ENCODE measurements at regions not wholly inside any gene's neighbourhood (a gene's known extent, or its start where the extent isn't known, plus 50 kb on each side); places are given as distances from the start of the nearest gene placed in this dataset.
A peak's percentile ranks its signal among the peaks of the same experiment; 100 is the strongest.

GRCh38 chr14:76607510-76607909 is 153.8 kb upstream of the VASH1 start:
- no peak for DNase-seq

DNA sequence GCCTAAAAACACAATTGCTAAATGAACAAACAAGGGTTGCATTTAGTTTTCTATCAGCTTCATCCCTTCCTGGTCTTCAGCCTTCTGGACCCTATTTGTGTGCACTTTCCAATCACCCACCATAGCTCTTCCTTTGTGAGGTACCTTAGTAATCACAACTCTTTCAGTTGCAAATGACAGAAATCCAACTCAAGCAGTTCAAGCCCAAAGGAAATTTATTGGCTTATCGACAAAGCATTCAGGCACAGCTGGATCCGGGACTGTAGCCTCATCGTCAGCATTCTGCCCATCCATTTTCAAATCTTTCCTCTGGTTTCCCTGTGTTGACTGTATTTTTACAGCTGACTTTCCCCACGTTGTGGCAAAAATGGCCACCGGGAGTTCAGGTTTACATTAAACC is 148.6 kb upstream of the VASH1 start:
- no peak for DNase-seq

- DNase-seq, result no peak
Measured at GRCh38 chr14:76613616-76614015, 147.7 kb upstream of the VASH1 start.

DNA sequence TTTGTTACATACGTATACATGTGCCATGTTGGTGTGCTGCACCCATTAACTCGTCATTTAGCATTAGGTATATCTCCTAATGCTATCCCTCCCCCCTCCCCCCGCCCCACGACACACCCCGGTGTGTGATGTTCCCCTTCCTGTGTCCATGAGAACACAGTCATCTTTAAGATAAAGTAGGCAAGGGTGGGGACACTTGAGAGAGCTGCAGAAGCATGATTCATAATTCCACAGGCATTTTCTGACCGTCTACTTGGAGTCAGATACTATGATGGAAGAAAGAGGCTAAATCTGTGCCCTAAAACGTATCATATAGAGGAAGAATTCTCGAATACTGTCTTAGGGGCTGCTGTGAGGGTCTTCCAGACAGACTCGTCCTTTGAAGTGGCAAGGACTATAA is 145.9 kb upstream of the VASH1 start:
- DNase-seq, result no peak

GRCh38 chr14:76617440-76617839 is 143.8 kb upstream of the VASH1 start:
- DNase-seq, result no peak

- no peak for DNase-seq
Measured at GRCh38 chr14:76636602-76637001, 124.7 kb upstream of the VASH1 start.

- no peak for DNase-seq
Measured at GRCh38 chr14:76638841-76639240, 122.4 kb upstream of the VASH1 start.

DNA sequence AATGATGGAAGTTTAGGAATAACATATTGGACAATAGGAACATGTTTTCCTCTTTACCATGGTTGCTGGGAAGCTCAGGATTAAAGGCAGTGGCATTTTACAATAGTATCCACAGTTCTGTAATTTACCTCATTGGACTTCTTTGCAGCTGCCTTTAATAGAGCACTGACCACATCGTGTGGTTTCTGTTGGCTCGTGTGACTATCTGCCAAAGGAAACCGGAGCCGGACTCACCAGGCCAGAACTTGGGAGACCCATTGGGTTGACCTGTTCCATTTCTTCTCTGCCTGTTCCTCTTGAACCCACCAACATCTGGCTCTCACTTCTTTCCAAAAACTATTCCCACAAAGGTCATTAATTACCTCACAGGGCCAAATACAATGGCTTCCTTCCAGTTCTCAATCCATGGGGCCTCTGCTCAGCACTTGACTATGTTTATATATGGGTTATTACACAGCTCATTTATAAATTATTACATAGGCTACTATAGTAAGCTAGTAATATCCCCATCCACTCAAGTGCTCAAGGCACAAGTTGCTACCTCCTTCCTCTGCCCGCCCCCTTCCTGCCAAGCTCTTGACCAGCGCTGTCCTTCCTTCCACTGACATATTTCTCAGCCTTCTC is 121.5 kb upstream of the VASH1 start:
- no peak for DNase-seq

GRCh38 chr14:76640923-76641395 is 120.3 kb upstream of the VASH1 start:
- peak; percentile 84 for DNase-seq

DNA sequence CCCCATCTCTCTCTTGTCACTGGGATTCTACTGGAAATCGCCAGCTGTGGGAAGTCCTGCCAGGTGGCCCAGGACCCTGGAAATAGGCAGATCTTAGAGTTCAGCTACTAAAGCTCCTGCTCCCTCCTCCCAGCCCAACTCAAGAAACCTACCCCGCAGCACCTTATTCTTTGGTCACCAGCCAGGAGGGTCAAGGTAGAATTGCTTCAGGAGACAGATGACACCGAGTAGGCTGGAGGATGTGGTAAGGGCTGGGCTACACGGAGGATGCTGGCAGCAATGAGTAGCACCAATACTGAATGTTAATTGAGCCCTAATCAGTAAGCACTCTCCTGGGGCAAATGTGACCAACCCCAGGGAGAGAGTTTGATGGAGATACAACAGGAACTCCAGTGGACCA is 119.7 kb upstream of the VASH1 start:
- no peak for DNase-seq

DNA sequence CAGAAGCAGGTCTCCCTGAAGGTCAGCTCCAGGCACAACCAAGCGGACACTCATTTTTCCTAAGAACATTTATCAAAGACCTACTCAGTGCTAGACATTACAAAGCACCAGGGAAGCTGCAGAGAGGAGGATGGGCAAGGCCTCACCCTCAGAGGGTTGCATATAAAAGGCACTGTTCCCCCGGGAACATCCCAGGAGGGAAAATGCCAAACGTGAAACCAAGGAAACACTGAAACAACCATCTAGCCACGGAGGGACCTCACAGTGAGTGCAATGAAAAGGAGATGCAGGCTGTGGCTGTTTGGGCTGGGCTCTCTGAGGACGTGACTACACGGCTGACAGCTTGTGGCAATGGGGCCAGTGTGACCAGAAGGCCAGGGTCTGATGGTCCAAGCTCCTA is 117.4 kb upstream of the VASH1 start:
- no peak for DNase-seq

DNA sequence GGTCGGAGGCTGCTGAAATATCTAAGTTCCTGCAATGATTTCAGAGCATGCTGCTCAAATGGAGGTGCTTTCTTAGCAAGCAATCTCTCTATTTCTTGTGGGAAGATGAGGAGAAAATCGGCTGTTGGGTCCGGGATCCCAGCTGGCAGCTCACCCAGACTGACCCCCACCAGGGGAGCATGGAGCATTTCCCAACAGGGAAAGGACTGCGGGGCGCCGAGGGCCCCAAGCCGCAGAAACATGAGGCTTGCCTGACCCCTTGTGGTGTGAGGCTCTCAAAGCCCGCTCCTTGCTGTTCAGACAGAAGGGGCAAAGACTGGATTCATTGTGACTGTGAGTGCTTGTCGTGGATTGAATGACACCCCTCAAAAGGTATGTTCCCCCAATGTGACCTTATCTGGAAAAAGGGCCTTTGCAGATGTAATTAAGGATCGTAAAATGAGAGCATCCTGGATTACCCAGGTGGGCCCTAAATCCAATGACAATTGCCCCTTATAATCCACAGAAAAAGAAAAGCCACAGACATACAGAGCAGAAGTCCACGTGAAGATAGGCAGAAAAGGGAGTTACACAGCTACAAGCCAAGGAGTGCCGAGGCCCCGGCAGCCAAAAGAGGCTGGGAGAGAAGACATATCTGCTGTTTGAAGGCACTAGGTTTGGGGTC is 116.3 kb upstream of the VASH1 start:
- DNase-seq, result peak; percentile 11

DNA sequence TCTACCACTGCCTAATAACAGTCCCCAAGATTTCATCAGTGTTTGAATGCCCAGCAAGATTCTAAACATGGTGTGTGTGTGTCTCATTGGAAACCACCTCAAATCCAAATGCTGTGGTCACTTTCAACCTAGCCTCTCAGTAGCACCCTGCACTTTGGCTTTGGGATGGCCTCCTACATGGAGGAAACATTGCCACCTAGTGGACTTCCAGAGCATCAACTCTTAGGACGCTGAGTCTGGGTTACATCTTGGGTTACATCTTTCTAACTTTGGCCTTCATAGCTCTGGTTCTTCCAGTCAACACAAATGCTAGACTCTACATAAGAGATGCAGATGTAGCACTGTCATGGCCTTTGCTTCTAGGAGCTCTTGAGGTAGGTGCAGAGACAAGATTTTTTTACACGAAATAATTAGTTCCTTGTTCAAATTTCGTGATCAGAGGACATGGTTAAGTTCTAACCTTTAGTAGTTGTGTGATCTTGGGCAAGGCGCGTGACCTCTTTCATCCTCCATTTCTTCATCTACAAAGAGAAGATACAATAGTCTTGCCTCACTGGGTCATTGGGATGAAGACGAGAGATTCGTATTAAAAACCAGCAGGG is 113.5 kb upstream of the VASH1 start:
- DNase-seq, result peak; percentile 11

DNA sequence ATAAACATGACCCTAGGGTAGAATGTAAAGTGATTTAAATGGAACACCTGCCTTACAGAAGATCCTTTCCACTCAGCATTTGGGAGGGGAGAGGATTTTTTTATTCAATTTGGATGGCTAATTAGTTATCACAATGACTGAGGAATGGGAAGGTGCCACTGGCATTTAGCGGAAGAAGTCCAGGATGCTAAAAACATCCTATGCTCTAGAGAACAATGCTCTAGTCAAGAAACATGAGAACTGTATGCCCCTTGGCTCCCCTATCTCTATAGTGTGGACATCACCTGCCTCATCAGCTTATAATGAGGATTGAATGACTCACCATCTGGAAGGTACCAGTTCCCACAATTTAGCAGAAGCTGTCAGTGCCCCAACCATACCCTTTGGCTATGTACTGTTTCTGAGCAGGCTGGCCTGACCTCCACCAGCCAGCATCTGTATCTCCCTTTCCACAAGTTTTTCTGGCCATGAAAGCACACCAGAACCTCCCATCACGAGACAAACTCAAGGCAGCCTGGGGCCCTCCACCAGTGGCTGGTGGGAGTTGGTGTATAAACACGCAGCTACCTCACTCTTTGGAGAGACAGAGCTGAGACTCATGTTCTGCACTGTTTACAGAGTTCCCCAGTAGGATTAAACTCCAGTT is 109.7 kb upstream of the VASH1 start:
- peak; percentile 7 for DNase-seq

DNA sequence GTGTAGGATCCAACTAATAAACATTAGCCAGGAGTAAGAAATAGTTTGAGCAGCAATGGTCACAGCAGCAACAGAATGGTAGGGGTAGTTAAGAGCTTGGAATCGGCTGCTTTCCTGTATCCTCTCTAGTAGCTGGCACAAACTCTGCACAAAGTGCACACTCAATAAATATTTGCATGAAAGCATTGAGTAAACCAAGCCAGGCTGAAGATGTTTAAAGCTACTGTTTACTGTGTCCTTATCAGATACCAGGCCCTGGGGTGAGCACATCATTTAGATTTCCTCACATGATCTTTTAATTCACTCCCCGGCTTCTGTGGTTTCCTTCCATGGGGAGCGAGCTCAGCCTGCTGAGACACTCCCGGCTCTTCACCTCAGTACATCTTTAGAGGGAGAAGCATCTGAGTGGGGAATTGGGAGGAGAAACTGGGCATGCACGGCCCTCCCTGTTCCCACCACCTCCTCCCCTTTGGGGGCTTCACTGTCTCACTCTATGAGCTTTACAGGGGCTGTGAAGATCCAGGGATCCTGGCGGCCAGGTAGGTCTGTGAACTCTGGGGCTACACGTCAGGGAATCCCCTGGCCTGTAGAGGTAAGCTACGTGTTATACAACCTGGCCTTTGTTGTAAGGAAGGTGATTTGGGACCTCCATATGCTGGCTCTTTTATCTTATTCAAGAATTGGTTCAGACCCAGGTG is 107.2 kb upstream of the VASH1 start:
- DNase-seq, result no peak

- DNase-seq, result peak; percentile 28
Measured at GRCh38 chr14:76654573-76655108, 106.6 kb upstream of the VASH1 start.

DNA sequence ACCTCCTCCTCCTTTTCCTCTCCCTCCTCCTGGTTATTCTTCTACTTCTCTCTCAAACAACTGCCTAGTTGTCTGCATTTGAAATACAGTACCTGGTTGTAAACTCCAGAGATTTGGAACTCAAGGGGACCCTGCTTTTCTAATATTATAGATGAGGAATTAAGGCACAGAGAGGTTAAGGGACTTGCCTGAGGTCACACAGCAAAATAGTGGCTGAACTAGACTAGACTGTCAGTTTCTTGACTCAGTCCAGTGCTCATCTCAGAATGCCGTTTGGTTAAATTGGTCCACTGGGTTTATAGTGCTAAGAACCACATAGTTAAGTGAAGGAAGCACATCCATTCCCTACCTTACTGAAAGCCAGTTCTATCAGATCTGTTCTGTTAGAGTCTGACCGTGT is 105.9 kb upstream of the VASH1 start:
- no peak for DNase-seq

DNA sequence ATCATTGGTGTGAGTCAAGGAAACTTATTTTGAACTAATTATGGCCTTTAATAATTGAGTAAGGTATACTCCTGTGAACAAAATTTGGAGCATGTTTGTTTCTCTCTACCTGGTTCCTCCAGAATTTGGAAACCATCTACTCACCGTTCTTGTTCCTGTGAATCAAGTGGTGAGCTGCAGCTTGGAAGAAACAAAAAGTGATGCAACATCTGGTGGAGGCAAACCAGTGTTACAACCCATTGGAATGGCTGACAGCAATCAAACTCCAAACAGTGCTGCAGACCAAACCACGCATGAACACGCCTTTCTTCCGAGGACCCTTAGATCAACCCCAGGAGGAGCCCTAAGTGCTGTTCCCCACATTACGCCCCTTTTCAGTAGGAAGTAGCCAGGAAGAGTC is 104.7 kb upstream of the VASH1 start:
- no peak for DNase-seq

GRCh38 chr14:76657404-76657803 is 103.9 kb upstream of the VASH1 start:
- DNase-seq, result no peak

GRCh38 chr14:76657846-76658245 is 103.4 kb upstream of the VASH1 start:
- DNase-seq, result no peak

GRCh38 chr14:76662580-76662979 is 98.7 kb upstream of the VASH1 start:
- no peak for DNase-seq

DNA sequence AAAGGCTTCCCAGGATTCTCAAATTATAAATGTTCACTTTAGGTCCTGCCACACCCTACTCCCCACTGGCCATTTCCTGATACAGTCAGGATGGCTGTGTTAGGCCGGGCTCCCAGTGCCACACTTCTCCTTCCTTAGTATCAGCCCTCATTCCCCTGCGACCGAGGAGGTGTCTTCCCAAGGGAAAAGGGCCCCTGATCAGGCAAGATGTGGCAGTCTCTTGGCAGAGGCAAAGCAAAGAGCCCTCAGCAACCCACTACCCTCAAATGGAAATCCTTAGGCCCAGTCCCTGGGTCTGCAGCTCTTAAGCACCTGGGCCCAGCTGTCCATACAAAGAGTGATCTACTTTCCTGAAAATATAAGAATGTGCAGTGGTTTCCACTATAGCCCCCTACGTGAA is 96.5 kb upstream of the VASH1 start:
- no peak for DNase-seq

GRCh38 chr14:76666746-76667145 is 94.5 kb upstream of the VASH1 start:
- no peak for DNase-seq

Data from DMS153 (cell line).